ENCODE measurements at regions not wholly inside any gene's neighbourhood (a gene's known extent, or its start where the extent isn't known, plus 50 kb on each side); places are given as distances from the start of the nearest gene placed in this dataset.

DNA sequence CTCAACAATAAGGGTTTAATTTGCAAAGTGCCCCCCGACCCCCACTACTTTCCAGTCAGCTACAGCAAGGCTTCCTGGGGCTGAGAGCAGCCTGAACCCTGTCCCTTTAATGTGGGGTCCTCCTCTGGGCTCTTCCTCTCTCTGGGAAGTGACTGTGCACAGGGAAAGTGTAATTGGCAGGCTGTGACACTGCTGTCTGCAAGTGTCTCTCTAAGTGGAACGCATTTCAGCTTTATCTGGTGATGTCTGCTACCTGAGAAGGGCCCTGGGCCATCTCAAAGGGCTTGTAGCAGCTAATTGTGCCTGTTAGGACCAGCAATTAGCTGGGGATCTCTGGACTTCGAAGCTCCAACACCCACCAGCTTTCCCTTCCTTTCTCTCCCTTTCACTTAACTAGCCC lies 406.6 kb downstream of the TSHZ3 start:
- DNase-seq (ENCODE audit: low read depth in 1 of 2, low spot score in 1 of 2): no peak
- no peak overlapping the region for H3K27ac ChIP-seq (replicated peaks)
- TF ChIP-seq, protein P1, sequence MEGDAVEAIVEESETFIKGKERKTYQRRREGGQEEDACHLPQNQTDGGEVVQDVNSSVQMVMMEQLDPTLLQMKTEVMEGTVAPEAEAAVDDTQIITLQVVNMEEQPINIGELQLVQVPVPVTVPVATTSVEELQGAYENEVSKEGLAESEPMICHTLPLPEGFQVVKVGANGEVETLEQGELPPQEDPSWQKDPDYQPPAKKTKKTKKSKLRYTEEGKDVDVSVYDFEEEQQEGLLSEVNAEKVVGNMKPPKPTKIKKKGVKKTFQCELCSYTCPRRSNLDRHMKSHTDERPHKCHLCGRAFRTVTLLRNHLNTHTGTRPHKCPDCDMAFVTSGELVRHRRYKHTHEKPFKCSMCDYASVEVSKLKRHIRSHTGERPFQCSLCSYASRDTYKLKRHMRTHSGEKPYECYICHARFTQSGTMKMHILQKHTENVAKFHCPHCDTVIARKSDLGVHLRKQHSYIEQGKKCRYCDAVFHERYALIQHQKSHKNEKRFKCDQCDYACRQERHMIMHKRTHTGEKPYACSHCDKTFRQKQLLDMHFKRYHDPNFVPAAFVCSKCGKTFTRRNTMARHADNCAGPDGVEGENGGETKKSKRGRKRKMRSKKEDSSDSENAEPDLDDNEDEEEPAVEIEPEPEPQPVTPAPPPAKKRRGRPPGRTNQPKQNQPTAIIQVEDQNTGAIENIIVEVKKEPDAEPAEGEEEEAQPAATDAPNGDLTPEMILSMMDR (IDR thresholded peaks at IDR 0.05; ENCODE audit: insufficient read depth, low read length): no peak
- TF ChIP-seq GABPA (IDR thresholded peaks at IDR 0.05; ENCODE audit: low read depth) (no peak), POLR2AphosphoS5 (IDR thresholded peaks at IDR 0.05; ENCODE audit: low read depth) (no peak), SPI1 (IDR thresholded peaks at IDR 0.05; ENCODE audit: borderline replicate concordance, low read depth) (no peak)
- TF ChIP-seq, protein P2, sequence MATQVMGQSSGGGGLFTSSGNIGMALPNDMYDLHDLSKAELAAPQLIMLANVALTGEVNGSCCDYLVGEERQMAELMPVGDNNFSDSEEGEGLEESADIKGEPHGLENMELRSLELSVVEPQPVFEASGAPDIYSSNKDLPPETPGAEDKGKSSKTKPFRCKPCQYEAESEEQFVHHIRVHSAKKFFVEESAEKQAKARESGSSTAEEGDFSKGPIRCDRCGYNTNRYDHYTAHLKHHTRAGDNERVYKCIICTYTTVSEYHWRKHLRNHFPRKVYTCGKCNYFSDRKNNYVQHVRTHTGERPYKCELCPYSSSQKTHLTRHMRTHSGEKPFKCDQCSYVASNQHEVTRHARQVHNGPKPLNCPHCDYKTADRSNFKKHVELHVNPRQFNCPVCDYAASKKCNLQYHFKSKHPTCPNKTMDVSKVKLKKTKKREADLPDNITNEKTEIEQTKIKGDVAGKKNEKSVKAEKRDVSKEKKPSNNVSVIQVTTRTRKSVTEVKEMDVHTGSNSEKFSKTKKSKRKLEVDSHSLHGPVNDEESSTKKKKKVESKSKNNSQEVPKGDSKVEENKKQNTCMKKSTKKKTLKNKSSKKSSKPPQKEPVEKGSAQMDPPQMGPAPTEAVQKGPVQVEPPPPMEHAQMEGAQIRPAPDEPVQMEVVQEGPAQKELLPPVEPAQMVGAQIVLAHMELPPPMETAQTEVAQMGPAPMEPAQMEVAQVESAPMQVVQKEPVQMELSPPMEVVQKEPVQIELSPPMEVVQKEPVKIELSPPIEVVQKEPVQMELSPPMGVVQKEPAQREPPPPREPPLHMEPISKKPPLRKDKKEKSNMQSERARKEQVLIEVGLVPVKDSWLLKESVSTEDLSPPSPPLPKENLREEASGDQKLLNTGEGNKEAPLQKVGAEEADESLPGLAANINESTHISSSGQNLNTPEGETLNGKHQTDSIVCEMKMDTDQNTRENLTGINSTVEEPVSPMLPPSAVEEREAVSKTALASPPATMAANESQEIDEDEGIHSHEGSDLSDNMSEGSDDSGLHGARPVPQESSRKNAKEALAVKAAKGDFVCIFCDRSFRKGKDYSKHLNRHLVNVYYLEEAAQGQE (IDR thresholded peaks at IDR 0.05; ENCODE audit: insufficient replicate concordance, low read depth): no peak
- H3K27me3 ChIP-seq (ENCODE audit: insufficient read depth, poor library complexity, severe bottlenecking): no peaks in the 10 kb centered on the region
- H3K4me3 ChIP-seq (replicated peaks; ENCODE audit: insufficient read depth, low read length): no peak overlapping the region

DNA sequence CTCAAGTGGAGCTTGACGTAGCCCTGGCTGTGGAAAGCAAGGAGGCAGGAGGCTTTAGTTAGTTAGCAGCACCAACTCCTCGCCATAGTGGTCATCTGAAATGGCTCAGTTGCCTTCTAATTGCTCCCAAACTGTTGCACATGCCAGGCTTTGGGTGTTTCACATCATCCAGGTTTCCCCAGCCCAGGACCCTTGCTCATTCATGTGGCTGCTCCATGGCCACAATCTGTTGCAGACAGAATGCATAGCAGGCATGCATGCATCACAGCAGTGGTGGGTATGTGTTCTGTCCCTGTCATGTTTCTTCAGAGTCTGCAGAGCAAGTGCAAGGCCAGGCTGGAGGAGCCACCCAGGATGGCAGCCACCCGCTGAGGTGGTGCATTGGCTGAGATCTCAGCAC lies 407.6 kb downstream of the TSHZ3 start:
- DNase-seq (ENCODE audit: low read depth in 1 of 2, low spot score in 1 of 2): no peak
- H3K27me3 ChIP-seq (ENCODE audit: insufficient read depth, poor library complexity, severe bottlenecking): peaks cover 2% of the 10 kb centered on the region
- no peak overlapping the region for H3K4me3 ChIP-seq (replicated peaks; ENCODE audit: insufficient read depth, low read length)
- TF ChIP-seq, protein P1 (IDR thresholded peaks at IDR 0.05; ENCODE audit: insufficient read depth, low read length): no peak
- TF ChIP-seq POLR2AphosphoS5 (IDR thresholded peaks at IDR 0.05; ENCODE audit: low read depth) (no peak), SPI1 (IDR thresholded peaks at IDR 0.05; ENCODE audit: borderline replicate concordance, low read depth) (no peak), GABPA (IDR thresholded peaks at IDR 0.05; ENCODE audit: low read depth) (no peak)
- TF ChIP-seq, protein P2 (IDR thresholded peaks at IDR 0.05; ENCODE audit: insufficient replicate concordance, low read depth): no peak
- H3K27ac ChIP-seq (replicated peaks): no peak overlapping the region

DNA sequence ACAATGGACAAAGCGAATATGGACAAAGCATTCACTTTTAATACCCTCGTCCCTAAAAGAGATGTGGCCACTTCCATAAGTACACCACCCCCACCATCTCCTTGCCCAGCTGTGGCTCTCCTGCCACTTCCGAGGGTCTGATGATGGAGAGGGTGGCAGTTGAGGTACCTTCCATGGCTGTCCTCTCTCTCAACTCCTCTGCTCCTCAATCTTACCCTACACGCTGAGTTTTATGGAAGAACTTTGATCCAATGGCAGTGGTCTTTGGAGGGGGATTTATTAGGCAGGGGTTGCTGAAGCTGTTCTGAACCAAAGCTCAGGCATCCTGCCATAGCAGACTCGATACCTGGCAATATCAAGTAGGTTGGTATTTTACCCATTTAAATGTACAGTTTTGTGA lies 413.0 kb downstream of the TSHZ3 start:
- H3K27ac ChIP-seq (replicated peaks): no peak overlapping the region
- H3K4me3 ChIP-seq (replicated peaks; ENCODE audit: insufficient read depth, low read length): no peak overlapping the region
- DNase-seq (ENCODE audit: low read depth in 1 of 2, low spot score in 1 of 2): no peak
- TF ChIP-seq, protein P2 (IDR thresholded peaks at IDR 0.05; ENCODE audit: insufficient replicate concordance, low read depth): no peak
- TF ChIP-seq GABPA (IDR thresholded peaks at IDR 0.05; ENCODE audit: low read depth): no peak
- no peak for TF ChIP-seq SPI1 (IDR thresholded peaks at IDR 0.05; ENCODE audit: borderline replicate concordance, low read depth)
- TF ChIP-seq, protein P1 (IDR thresholded peaks at IDR 0.05; ENCODE audit: insufficient read depth, low read length): no peak
- no peak for TF ChIP-seq POLR2AphosphoS5 (IDR thresholded peaks at IDR 0.05; ENCODE audit: low read depth)
- peaks cover 2% of the 10 kb centered on the region for H3K27me3 ChIP-seq (ENCODE audit: insufficient read depth, poor library complexity, severe bottlenecking)
